ENCODE measurements at regions not wholly inside any gene's neighbourhood (a gene's known extent, or its start where the extent isn't known, plus 50 kb on each side); places are given as distances from the start of the nearest gene placed in this dataset.
A peak's percentile ranks its signal among the peaks of the same experiment; 100 is the strongest.

DNA sequence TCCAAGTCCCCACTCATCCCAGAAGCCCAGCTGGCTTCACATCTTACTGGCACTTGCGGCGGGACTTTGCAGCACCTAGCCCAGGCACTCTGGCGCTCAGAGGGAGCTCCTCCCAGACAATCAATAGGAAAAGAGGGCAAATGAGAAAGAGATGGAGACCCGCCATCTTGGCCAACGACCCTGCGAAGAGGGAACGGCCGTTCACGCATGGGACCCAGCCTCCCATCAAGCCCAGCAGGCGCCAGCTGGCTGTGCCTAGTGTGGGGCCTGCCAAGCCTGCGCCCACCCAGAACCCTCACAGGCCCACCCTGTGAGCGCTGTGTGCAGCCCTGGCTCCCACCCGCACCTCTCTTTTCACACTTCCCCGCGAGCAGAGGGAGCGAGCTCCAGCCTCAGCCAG lies 317.8 kb upstream of the SPRY2 start:
- no peak overlapping the region for H3K4me3 ChIP-seq (ENCODE audit: low read length)
- TF ChIP-seq, protein P1, sequence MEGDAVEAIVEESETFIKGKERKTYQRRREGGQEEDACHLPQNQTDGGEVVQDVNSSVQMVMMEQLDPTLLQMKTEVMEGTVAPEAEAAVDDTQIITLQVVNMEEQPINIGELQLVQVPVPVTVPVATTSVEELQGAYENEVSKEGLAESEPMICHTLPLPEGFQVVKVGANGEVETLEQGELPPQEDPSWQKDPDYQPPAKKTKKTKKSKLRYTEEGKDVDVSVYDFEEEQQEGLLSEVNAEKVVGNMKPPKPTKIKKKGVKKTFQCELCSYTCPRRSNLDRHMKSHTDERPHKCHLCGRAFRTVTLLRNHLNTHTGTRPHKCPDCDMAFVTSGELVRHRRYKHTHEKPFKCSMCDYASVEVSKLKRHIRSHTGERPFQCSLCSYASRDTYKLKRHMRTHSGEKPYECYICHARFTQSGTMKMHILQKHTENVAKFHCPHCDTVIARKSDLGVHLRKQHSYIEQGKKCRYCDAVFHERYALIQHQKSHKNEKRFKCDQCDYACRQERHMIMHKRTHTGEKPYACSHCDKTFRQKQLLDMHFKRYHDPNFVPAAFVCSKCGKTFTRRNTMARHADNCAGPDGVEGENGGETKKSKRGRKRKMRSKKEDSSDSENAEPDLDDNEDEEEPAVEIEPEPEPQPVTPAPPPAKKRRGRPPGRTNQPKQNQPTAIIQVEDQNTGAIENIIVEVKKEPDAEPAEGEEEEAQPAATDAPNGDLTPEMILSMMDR (conservative IDR thresholded peaks at IDR 0.05; ENCODE audit: low read depth, low read length), result no peak
- DNase-seq (ENCODE audit: low read depth), result no peak

DNA sequence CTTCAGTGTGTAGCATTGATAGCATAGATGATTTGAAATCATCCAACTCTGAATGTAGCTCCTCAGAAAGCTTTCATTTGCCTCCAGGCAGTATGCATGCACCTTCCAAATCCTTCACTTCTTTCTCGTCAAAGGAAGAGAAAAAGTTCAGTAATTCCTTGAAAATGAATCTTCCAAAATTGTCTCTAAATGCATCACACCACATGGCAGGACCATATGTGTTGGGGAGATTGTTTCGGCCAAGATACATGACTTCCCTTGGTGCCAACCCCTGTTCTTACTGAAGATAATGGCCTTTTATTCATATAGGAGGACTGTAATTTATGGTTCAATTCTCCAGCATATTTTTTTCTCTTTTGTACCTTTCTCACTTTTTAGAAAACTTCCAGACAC lies 315.6 kb upstream of the SPRY2 start:
- H3K4me3 ChIP-seq (ENCODE audit: low read length), result no peak overlapping the region
- no peak for DNase-seq (ENCODE audit: low read depth)
- TF ChIP-seq, protein P1 (conservative IDR thresholded peaks at IDR 0.05; ENCODE audit: low read depth, low read length), result no peak

DNA sequence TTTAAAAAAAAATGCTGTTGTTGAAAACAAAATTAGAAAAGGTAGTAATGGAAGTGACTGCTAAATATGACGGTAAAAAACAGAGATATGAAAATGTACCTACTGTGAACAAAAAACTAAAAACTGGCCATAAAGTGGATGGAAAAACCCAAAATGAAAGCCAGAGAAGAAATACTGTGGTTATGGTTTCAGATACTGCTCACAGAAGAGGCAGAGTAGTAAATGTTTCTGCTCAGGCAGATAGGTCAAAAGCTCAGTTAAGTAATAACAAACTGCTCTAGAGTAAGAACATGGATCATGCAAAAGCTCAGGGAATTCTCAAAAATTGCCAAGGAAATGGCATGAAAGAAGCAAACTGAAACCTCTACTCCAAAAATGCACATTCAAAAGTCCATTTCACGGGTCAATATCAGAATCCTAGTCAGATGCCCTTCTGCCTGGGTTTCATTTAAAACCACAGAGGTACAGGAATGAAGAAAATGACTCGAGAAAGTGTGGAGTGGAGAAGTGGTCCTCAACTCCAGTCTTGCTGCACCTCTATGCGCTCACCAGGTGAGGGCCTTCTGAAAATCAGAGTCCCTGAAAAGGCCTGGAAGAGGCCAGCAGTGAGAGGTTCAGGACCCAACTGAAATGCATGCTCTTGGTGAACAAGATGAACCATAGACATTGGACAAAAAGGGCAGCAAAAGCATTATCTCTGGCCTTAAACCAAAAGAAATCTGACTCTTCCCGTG lies 315.0 kb upstream of the SPRY2 start:
- TF ChIP-seq, protein P1 (conservative IDR thresholded peaks at IDR 0.05; ENCODE audit: low read depth, low read length), result no peak
- H3K4me3 ChIP-seq (ENCODE audit: low read length), result no peak overlapping the region
- DNase-seq (ENCODE audit: low read depth), result no peak

DNA sequence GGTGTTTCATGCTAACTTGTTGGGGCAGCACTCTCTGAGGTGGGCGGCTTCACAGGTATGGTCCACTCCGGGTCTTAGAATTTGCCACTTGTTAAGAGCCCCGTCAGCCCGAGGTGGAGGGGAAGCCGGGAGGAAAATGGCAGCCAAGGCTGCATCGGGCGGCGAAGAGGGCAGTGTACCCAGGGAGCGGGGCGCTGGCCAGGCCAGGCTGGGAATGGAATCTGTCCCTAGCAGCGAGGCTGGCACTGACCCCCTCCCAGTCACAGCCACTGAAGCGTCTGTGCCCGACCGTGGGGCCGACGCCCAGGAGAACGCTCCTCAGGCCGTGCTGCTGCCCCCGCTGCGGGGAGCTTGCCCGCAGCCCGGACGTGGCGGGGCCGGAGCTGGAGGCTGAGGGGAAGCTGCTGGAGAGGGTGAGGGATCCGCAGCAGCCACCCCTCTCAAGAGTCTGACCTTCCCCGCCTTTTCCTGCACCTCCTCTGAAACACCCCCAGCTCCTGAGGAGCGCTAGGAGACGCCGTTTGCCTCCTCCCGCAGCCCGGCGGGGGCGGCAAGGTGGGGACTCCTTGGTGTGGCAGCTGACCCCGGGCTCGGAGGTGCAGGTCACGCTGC lies 313.8 kb upstream of the SPRY2 start:
- DNase-seq (ENCODE audit: low read depth), result no peak
- TF ChIP-seq, protein P1 (conservative IDR thresholded peaks at IDR 0.05; ENCODE audit: low read depth, low read length), result no peak
- H3K4me3 ChIP-seq (ENCODE audit: low read length), result peak overlapping the region; percentile 50

DNA sequence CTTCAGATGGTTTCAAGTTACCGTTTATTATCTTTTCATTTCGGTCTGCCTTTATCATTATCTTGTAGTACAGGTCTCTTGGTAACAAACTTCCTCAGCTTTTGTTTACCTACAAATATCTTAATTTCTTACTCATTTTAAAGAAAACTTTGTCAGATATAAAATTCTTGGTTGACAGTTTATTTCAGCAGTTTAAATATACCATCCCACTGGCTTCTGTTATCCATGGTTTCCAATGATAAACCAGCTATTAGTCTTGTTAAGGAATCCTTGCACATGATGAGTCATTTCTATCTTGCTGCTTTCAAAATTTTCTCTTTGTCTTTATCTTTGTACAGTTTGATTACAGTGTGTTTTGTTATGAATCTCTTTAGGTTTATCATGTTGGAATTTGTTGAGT lies 308.3 kb upstream of the SPRY2 start:
- H3K4me3 ChIP-seq (ENCODE audit: low read length), result no peak overlapping the region
- no peak for DNase-seq (ENCODE audit: low read depth)
- TF ChIP-seq, protein P1 (conservative IDR thresholded peaks at IDR 0.05; ENCODE audit: low read depth, low read length), result no peak

DNA sequence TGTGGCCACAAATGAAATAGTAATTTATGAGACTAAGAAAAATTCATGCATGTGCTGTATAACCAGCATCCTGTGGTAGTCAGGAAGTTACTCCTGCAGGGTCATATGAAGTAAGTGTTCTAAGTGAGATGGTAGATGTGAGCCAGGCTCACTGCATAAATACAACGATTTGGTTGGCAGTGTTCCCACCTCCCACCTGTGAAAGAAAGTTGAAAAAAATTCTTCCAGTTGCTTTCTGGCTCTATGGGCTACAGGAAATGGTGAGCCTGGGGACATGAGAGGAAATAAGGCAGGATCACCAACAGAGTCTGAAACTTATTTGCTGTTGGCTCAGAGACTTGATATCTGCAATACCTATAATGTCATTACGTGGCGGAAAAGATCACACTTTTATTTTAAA lies 301.7 kb upstream of the SPRY2 start:
- H3K4me3 ChIP-seq (ENCODE audit: low read length), result no peak overlapping the region
- TF ChIP-seq, protein P1 (conservative IDR thresholded peaks at IDR 0.05; ENCODE audit: low read depth, low read length), result no peak
- no peak for DNase-seq (ENCODE audit: low read depth)

DNA sequence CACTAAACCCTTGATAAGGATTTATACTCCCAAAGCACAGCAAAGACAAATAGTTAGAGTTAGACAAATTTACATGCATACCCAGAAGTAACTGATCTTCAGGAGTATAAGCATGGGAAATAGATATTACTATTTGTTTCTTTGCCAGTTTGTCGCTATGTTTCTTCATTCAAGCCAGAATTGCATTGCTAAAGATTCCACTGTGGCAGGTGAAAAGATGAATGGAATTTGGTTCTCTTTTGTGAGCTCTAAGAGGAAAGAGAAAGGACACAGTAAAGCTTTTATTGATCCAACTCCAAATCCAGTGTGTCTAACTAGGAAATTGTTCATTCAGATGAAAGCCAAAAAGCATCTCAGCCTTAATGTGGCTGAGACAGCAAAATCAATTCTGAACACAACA lies 292.3 kb upstream of the SPRY2 start:
- TF ChIP-seq, protein P1 (conservative IDR thresholded peaks at IDR 0.05; ENCODE audit: low read depth, low read length), result no peak
- H3K4me3 ChIP-seq (ENCODE audit: low read length), result no peak overlapping the region
- peak; percentile 58 for DNase-seq (ENCODE audit: low read depth)
